ENCODE measurements at regions not wholly inside any gene's neighbourhood (a gene's known extent, or its start where the extent isn't known, plus 50 kb on each side); places are given as distances from the start of the nearest gene placed in this dataset.

- Histone ChIP-seq H3K79me2 (ENCODE audit: insufficient read depth, low read length) (no peaks in the 10 kb centered on the region), H3K36me3 (ENCODE audit: control insufficient read depth in 1 of 2, insufficient read depth in 2 of 2, low read length in 2 of 2) (no peaks in the 10 kb centered on the region), H3K9me3 (ENCODE audit: control insufficient read depth in 1 of 2, insufficient read depth in 1 of 2, low read depth in 1 of 2, low read length in 2 of 2) (peaks cover 0 to 2% of the 10 kb centered on the region in 2 experiments; a peak in 1 of 4 replicates), H3K4me1 (ENCODE audit: control insufficient read depth in 1 of 2, insufficient read depth in 2 of 2, low read length in 2 of 2) (no peaks in the 10 kb centered on the region), H3K27me3 (ENCODE audit: insufficient read depth, low read length) (no peaks in the 10 kb centered on the region), H3K9ac (ENCODE audit: low read length) (no peak overlapping the region), H3K9me2 (ENCODE audit: insufficient read depth) (no peaks in the 10 kb centered on the region), H4K20me1 (ENCODE audit: insufficient read depth) (no peaks in the 10 kb centered on the region), H3K4me2 (ENCODE audit: low read length) (no peak overlapping the region), H2AFZ (ENCODE audit: low read depth, low read length, poor library complexity, severe bottlenecking) (no peak overlapping the region), H3K4me3 (replicated peaks in 1 of 2; ENCODE audit: low read depth in 1 of 2, low read length in 2 of 2) (no peak overlapping the region), H3K27ac (ENCODE audit: low read depth, low read length) (no peak overlapping the region)
- DNase-seq (ENCODE audit: low read depth, low spot score) (no peak), ATAC-seq (no peak)
- POLR2A ChIA-PET = no interaction called here
- BruUV-seq (replicated peaks) = no TSS peak
- CTCF ChIA-PET = no interaction called here
- TF ChIP-seq FOSL1 (IDR thresholded peaks at IDR 0.05; ENCODE audit: low read depth) = no peak
- TF ChIP-seq ZFX (IDR thresholded peaks at IDR 0.05) = no peak
- TF ChIP-seq EZH2 (IDR thresholded peaks at IDR 0.05) = no peak
- TF ChIP-seq MAX (IDR thresholded peaks at IDR 0.05) = no peak
- TF ChIP-seq EGR1 (IDR thresholded peaks at IDR 0.05; ENCODE audit: low read depth) = no peak
- TF ChIP-seq SIN3A (IDR thresholded peaks at IDR 0.05; ENCODE audit: low read depth) = no peak
- no peak for TF ChIP-seq CEBPB (IDR thresholded peaks at IDR 0.05; ENCODE audit: low read depth)
- TF ChIP-seq, protein P1, sequence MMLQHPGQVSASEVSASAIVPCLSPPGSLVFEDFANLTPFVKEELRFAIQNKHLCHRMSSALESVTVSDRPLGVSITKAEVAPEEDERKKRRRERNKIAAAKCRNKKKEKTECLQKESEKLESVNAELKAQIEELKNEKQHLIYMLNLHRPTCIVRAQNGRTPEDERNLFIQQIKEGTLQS (IDR thresholded peaks at IDR 0.05) = no peak
- no peak for TF ChIP-seq POLR2A (IDR thresholded peaks at IDR 0.05; ENCODE audit: borderline replicate concordance, extremely low read depth, insufficient read depth, insufficient read length)
- TF ChIP-seq SRF (IDR thresholded peaks at IDR 0.05; ENCODE audit: low read depth) = no peak
- TF ChIP-seq EZH2phosphoT487 (IDR thresholded peaks at IDR 0.05; ENCODE audit: borderline replicate concordance) = no peak
- RAD21 ChIA-PET (ENCODE audit: low non-redundant PET in 1 of 2, low total read pairs in 2 of 2, uncharacterized antibody in 2 of 2, unreplicated experiment in 2 of 2) = no interaction called here
- intact Hi-C loops (cut with micrococcal nuclease) = no loop called here
Observed at GRCh38 chr20:19077370-19078220, 134.8 kb upstream of the SLC24A3 start.
